ENCODE measurements at regions not wholly inside any gene's neighbourhood (a gene's known extent, or its start where the extent isn't known, plus 50 kb on each side); places are given as distances from the start of the nearest gene placed in this dataset.

DNA sequence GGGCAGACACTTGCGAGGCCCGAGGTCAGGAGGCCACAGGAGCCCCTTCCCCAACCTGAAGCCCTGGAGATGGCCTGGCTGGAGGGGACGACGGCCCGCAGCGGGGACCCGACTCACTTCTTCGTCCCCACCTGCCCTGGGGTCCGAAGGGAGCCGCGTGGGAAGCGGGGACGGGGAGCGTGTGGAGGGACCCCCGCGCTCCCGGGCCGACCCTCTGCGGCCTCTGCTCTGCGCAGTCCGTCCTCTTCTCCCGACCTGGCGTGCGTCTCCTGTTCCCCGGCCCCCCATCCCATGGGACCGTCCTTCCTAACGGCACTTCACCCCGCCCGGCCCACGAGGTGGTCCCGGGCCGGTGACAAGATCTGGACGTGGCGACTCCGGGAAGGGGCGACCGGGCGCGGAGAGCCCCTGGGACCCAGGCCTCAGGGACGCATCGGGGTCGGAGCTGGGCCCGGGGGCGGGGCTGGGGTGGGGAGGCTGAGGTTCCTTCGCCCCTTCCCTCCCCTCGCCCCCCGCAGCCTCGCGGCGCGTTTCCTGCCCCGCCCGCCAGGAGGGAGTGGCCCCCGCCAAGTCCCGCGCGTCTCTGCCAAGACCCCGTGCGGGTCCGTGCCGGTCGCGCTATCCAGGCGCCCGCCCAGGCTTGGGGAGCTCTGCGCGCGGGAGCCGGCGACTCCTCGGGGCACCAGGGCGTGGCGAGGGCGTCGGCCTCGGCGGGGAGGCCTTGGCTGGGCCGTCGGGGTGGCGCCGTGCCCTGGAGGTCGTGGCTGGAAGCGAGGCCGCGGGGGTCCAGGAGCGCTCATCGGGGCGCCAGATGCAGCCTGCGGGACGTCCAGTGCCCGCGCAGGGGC is 97.1 kb downstream of the TNFAIP2 start:
- TF ChIP-seq, protein P1, sequence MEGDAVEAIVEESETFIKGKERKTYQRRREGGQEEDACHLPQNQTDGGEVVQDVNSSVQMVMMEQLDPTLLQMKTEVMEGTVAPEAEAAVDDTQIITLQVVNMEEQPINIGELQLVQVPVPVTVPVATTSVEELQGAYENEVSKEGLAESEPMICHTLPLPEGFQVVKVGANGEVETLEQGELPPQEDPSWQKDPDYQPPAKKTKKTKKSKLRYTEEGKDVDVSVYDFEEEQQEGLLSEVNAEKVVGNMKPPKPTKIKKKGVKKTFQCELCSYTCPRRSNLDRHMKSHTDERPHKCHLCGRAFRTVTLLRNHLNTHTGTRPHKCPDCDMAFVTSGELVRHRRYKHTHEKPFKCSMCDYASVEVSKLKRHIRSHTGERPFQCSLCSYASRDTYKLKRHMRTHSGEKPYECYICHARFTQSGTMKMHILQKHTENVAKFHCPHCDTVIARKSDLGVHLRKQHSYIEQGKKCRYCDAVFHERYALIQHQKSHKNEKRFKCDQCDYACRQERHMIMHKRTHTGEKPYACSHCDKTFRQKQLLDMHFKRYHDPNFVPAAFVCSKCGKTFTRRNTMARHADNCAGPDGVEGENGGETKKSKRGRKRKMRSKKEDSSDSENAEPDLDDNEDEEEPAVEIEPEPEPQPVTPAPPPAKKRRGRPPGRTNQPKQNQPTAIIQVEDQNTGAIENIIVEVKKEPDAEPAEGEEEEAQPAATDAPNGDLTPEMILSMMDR (conservative IDR thresholded peaks at IDR 0.05) = no peak
- no peak for TF ChIP-seq ZFX (IDR thresholded peaks at IDR 0.05)
